Liver (tissue), 8 donors: ENCODE measurements at regions not wholly inside any gene's neighbourhood (a gene's known extent, or its start where the extent isn't known, plus 50 kb on each side); places are given as distances from the start of the nearest gene placed in this dataset.

Experiments
- DNase-seq: peaks from one replicate; pipeline ENCODE4 v3.0.0-alpha.2; 2017; ENCODE audit warnings: low spot score
- H3K27ac ChIP-seq, 2 donors: one replicate each; pipeline ENCODE4 v1.7.0; 2013; ENCODE audit warnings: inconsistent platforms in 2 of 2, low read length in 2 of 2, control low read depth in 1 of 2, low read depth in 1 of 2, mild to moderate bottlenecking in 1 of 2
- H3K27me3 ChIP-seq, 4 donors: one replicate each; pipeline versions ENCODE4 v1.6.1 to v1.7.0; 2013; ENCODE audit warnings: low read length in 3 of 4, inconsistent platforms in 1 of 4, mild to moderate bottlenecking in 1 of 4, moderate library complexity in 1 of 4; ENCODE audit not compliant: control insufficient read depth in 4 of 4, insufficient read depth in 4 of 4
- H3K36me3 ChIP-seq, 4 donors: one replicate each; pipeline versions ENCODE4 v1.6.1 to v1.7.0; 2013; ENCODE audit warnings: low read length in 3 of 4, mild to moderate bottlenecking in 3 of 4, low read depth in 1 of 4, moderate library complexity in 1 of 4; ENCODE audit not compliant: control insufficient read depth in 4 of 4, insufficient read depth in 3 of 4
- H3K4me1 ChIP-seq, 4 donors: one replicate each; pipeline versions ENCODE4 v1.6.1 to v1.7.0; 2013; ENCODE audit warnings: low read length in 3 of 4, mild to moderate bottlenecking in 3 of 4, moderate library complexity in 1 of 4; ENCODE audit not compliant: control insufficient read depth in 4 of 4, insufficient read depth in 4 of 4
- H3K4me3 ChIP-seq, 3 donors: one replicate each; pipeline versions ENCODE4 v1.6.1 to v1.7.0; 2013; ENCODE audit warnings: low read length in 3 of 3, control low read depth in 1 of 3, low read depth in 1 of 3, mild to moderate bottlenecking in 1 of 3
- H3K9ac ChIP-seq, 2 donors: one replicate each; pipeline ENCODE4 v1.7.0; 2013; ENCODE audit warnings: low read length in 2 of 2, mild to moderate bottlenecking in 2 of 2, moderate library complexity in 2 of 2, control low read depth in 1 of 2, low read depth in 1 of 2
- H3K9me3 ChIP-seq, 4 donors: one replicate each; pipeline versions ENCODE4 v1.6.1 to v1.7.0; 2013; ENCODE audit warnings: low read length in 3 of 4; ENCODE audit not compliant: control insufficient read depth in 4 of 4
- EGR1 ChIP-seq, 2 donors: IDR thresholded peaks; 2 replicates each; pipeline ENCODE4 v1.6.1; 2016 to 2018; ENCODE audit warnings: antibody characterized with exemption in 2 of 2, low read depth in 2 of 2
- FOXA1 ChIP-seq: IDR thresholded peaks from 2 replicates; pipeline ENCODE4 v1.6.1; 2016; ENCODE audit warnings: antibody characterized with exemption
- FOXA2 ChIP-seq: IDR thresholded peaks from 2 replicates; pipeline ENCODE4 v1.6.1; 2016; ENCODE audit warnings: antibody characterized with exemption
- GABPA ChIP-seq, 2 donors: IDR thresholded peaks in 1 of 2; conservative IDR thresholded peaks in 1 of 2; 2 replicates each; pipeline ENCODE4 v1.6.1; 2016; ENCODE audit warnings: antibody characterized with exemption in 2 of 2, mild to moderate bottlenecking in 1 of 2, moderate library complexity in 1 of 2
- HNF4A ChIP-seq, 2 donors: conservative IDR thresholded peaks; 2 replicates each; pipeline ENCODE4 v1.6.1; 2016; ENCODE audit warnings: antibody characterized with exemption in 2 of 2, mild to moderate bottlenecking in 2 of 2
- HNF4G ChIP-seq: IDR thresholded peaks from 2 replicates; pipeline ENCODE4 v1.6.1; 2016; ENCODE audit warnings: antibody characterized with exemption
- JUND ChIP-seq, 2 donors: IDR thresholded peaks; 2 replicates each; pipeline ENCODE4 v1.6.1; 2016; ENCODE audit warnings: antibody characterized with exemption in 2 of 2
- RAD21 ChIP-seq, 2 donors: IDR thresholded peaks; 2 replicates each; pipeline ENCODE4 v1.6.1; 2016; ENCODE audit warnings: antibody characterized with exemption in 2 of 2, mild to moderate bottlenecking in 2 of 2
- RXRA ChIP-seq, 2 donors: IDR thresholded peaks; 2 replicates each; pipeline ENCODE4 v1.6.1; 2017 to 2018; ENCODE audit warnings: antibody characterized with exemption in 2 of 2, mild to moderate bottlenecking in 1 of 2
- SP1 ChIP-seq: IDR thresholded peaks from 2 replicates; pipeline ENCODE4 v1.6.1; 2018; ENCODE audit warnings: antibody characterized with exemption, mild to moderate bottlenecking
- TAF1 ChIP-seq: conservative IDR thresholded peaks from 2 replicates; pipeline ENCODE4 v1.6.1; 2016; ENCODE audit warnings: antibody characterized with exemption, mild to moderate bottlenecking
- YY1 ChIP-seq: IDR thresholded peaks from 2 replicates; pipeline ENCODE4 v1.6.1; 2016; ENCODE audit warnings: antibody characterized with exemption, mild to moderate bottlenecking
- whole genome bisulfite sequencing: extraction: QIAGEN DNeasy Blood & Tissue Kit; methylation state at CpG from one replicate; pipeline ENCODE4 v1.1.7; 2013; 5-methylcytosine and 5-hydroxymethylcytosine counted together
- TF ChIP-seq, protein P1 (sequence below): IDR thresholded peaks from 2 replicates; pipeline ENCODE4 v1.6.1; 2016; ENCODE audit warnings: antibody characterized with exemption
- TF ChIP-seq, protein P2 (sequence below): fragments of 150-350 bp; IDR thresholded peaks from 2 replicates; pipeline ENCODE4 v1.5.1; 2017; ENCODE audit warnings: improper control_type of control experiment, low read depth, low read length; ENCODE audit not compliant: missing input control
- TF ChIP-seq, protein P3 (sequence below): IDR thresholded peaks from 2 replicates; pipeline ENCODE4 v1.6.1; 2016; ENCODE audit warnings: antibody characterized with exemption
- TF ChIP-seq, protein P4 (sequence below): IDR thresholded peaks from 2 replicates; pipeline ENCODE4 v1.6.1; 2016; ENCODE audit warnings: antibody characterized with exemption, mild to moderate bottlenecking
- TF ChIP-seq, protein P5 (sequence below): IDR thresholded peaks from 2 replicates; pipeline ENCODE4 v1.6.1; 2016; ENCODE audit warnings: antibody characterized with exemption
- donor health status: healthy.
- donor health status: healthy.
- donor health status: healthy.
- donor health status: healthy.
- donor health status: healthy.

DNA sequence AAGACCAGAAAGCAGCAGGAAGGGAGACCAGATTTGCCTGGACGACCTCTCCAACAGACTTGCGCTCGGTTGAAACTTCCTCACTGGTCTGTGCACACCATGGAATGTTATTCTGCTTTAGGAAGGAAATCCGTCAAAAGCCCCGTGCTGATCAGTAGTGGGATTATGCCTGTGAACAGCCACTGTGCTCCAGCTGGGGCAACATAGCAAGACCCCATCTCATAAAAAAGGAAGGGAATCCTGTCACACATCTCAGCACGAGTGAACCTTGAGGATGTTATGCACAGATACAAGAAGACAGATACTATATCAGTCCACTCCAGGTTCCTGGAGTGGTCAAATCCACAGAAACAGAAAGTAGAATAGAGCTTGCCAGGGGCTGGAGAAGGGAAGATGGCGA is 86.9 kb upstream of the FOXC1 start:
- Histone ChIP-seq H3K27me3 (no peaks in the 10 kb centered on the region), H3K4me3 (no peak overlapping the region), H3K9me3 (no peaks in the 10 kb centered on the region), H3K36me3 (no peaks in the 10 kb centered on the region), H3K9ac (no peak overlapping the region), H3K27ac (no peak overlapping the region), H3K4me1 (peaks cover 0 to 6% (median 2%) of the 10 kb centered on the region in 4 donors)
- WGBS = 68% methylated on average over 7 of the region's 7 CpGs
- TF ChIP-seq FOXA1 = no peak
- TF ChIP-seq, protein P1, sequence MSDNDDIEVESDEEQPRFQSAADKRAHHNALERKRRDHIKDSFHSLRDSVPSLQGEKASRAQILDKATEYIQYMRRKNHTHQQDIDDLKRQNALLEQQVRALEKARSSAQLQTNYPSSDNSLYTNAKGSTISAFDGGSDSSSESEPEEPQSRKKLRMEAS = no peak
- TF ChIP-seq EGR1 (IDR thresholded peaks at IDR 0.05; ENCODE audit: low read depth in 2 of 2) = no peak
- no peak for TF ChIP-seq JUND (IDR thresholded peaks at IDR 0.05)
- no peak for TF ChIP-seq FOXA2
- no peak for TF ChIP-seq TAF1
- TF ChIP-seq, protein P2, sequence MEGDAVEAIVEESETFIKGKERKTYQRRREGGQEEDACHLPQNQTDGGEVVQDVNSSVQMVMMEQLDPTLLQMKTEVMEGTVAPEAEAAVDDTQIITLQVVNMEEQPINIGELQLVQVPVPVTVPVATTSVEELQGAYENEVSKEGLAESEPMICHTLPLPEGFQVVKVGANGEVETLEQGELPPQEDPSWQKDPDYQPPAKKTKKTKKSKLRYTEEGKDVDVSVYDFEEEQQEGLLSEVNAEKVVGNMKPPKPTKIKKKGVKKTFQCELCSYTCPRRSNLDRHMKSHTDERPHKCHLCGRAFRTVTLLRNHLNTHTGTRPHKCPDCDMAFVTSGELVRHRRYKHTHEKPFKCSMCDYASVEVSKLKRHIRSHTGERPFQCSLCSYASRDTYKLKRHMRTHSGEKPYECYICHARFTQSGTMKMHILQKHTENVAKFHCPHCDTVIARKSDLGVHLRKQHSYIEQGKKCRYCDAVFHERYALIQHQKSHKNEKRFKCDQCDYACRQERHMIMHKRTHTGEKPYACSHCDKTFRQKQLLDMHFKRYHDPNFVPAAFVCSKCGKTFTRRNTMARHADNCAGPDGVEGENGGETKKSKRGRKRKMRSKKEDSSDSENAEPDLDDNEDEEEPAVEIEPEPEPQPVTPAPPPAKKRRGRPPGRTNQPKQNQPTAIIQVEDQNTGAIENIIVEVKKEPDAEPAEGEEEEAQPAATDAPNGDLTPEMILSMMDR = no peak
- TF ChIP-seq YY1 = no peak
- TF ChIP-seq, protein P3, sequence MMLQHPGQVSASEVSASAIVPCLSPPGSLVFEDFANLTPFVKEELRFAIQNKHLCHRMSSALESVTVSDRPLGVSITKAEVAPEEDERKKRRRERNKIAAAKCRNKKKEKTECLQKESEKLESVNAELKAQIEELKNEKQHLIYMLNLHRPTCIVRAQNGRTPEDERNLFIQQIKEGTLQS = no peak
- TF ChIP-seq HNF4A (conservative IDR thresholded peaks at IDR 0.05) = no peak
- TF ChIP-seq RAD21 (IDR thresholded peaks at IDR 0.05) = no peak
- TF ChIP-seq GABPA (IDR thresholded peaks at IDR 0.05 in 1 of 2, conservative IDR thresholded peaks at IDR 0.05 in 1 of 2) = no peak
- TF ChIP-seq SP1 = no peak
- TF ChIP-seq, protein P4, sequence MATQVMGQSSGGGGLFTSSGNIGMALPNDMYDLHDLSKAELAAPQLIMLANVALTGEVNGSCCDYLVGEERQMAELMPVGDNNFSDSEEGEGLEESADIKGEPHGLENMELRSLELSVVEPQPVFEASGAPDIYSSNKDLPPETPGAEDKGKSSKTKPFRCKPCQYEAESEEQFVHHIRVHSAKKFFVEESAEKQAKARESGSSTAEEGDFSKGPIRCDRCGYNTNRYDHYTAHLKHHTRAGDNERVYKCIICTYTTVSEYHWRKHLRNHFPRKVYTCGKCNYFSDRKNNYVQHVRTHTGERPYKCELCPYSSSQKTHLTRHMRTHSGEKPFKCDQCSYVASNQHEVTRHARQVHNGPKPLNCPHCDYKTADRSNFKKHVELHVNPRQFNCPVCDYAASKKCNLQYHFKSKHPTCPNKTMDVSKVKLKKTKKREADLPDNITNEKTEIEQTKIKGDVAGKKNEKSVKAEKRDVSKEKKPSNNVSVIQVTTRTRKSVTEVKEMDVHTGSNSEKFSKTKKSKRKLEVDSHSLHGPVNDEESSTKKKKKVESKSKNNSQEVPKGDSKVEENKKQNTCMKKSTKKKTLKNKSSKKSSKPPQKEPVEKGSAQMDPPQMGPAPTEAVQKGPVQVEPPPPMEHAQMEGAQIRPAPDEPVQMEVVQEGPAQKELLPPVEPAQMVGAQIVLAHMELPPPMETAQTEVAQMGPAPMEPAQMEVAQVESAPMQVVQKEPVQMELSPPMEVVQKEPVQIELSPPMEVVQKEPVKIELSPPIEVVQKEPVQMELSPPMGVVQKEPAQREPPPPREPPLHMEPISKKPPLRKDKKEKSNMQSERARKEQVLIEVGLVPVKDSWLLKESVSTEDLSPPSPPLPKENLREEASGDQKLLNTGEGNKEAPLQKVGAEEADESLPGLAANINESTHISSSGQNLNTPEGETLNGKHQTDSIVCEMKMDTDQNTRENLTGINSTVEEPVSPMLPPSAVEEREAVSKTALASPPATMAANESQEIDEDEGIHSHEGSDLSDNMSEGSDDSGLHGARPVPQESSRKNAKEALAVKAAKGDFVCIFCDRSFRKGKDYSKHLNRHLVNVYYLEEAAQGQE = no peak
- TF ChIP-seq HNF4G = no peak
- TF ChIP-seq, protein P5, sequence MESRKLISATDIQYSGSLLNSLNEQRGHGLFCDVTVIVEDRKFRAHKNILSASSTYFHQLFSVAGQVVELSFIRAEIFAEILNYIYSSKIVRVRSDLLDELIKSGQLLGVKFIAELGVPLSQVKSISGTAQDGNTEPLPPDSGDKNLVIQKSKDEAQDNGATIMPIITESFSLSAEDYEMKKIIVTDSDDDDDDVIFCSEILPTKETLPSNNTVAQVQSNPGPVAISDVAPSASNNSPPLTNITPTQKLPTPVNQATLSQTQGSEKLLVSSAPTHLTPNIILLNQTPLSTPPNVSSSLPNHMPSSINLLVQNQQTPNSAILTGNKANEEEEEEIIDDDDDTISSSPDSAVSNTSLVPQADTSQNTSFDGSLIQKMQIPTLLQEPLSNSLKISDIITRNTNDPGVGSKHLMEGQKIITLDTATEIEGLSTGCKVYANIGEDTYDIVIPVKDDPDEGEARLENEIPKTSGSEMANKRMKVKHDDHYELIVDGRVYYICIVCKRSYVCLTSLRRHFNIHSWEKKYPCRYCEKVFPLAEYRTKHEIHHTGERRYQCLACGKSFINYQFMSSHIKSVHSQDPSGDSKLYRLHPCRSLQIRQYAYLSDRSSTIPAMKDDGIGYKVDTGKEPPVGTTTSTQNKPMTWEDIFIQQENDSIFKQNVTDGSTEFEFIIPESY = no peak
- no peak for DNase-seq

DNA sequence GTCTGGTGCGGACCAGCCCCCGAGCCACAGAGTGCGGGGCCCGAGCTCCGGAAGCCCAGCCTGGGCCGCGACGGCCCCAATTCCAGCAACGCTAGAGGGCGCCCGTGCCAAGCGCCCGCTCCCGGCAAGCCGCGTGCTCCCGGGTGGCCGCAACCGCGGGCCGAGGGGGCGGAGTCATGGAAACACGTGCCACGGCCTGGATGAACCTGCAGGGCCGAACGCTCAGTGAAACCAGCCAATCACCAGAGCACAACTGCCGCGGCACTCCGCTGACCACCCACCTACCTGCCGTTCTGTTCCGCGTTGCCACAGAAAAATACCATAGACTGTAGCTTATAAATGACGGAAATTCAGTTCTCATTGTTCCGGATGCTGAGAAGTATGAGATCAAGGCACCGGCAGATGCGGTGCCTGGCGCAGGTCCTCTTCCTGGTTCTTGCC is 85.7 kb upstream of the FOXC1 start:
- 22% methylated on average over 37 of the region's 37 CpGs for WGBS
- Histone ChIP-seq H3K4me1 (peaks cover 0 to 6% (median 2%) of the 10 kb centered on the region in 4 donors), H3K27ac (no peak overlapping the region)

More for the DNA sequence above, 85.7 kb upstream of the FOXC1 start:
- peak; percentile 70 for DNase-seq
- Histone ChIP-seq H3K9ac (no peak overlapping the region), H3K4me3 (no peak overlapping the region), H3K9me3 (no peaks in the 10 kb centered on the region), H3K27me3 (no peaks in the 10 kb centered on the region), H3K36me3 (no peaks in the 10 kb centered on the region)
- TF ChIP-seq, protein P2 = peak; percentile 30
- TF ChIP-seq SP1 (no peak), RAD21 (IDR thresholded peaks at IDR 0.05) (peak; percentile 47 to 79), GABPA (IDR thresholded peaks at IDR 0.05 in 1 of 2, conservative IDR thresholded peaks at IDR 0.05 in 1 of 2) (no peak), RXRA (IDR thresholded peaks at IDR 0.05) (no peak), EGR1 (IDR thresholded peaks at IDR 0.05; ENCODE audit: low read depth in 2 of 2) (no peak)
